ENCODE measurements at regions not wholly inside any gene's neighbourhood (a gene's known extent, or its start where the extent isn't known, plus 50 kb on each side); places are given as distances from the start of the nearest gene placed in this dataset.

- no peak overlapping the region for H3K4me3 ChIP-seq (ENCODE audit: low read depth, low read length)
- TF ChIP-seq, protein P1, sequence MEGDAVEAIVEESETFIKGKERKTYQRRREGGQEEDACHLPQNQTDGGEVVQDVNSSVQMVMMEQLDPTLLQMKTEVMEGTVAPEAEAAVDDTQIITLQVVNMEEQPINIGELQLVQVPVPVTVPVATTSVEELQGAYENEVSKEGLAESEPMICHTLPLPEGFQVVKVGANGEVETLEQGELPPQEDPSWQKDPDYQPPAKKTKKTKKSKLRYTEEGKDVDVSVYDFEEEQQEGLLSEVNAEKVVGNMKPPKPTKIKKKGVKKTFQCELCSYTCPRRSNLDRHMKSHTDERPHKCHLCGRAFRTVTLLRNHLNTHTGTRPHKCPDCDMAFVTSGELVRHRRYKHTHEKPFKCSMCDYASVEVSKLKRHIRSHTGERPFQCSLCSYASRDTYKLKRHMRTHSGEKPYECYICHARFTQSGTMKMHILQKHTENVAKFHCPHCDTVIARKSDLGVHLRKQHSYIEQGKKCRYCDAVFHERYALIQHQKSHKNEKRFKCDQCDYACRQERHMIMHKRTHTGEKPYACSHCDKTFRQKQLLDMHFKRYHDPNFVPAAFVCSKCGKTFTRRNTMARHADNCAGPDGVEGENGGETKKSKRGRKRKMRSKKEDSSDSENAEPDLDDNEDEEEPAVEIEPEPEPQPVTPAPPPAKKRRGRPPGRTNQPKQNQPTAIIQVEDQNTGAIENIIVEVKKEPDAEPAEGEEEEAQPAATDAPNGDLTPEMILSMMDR (IDR thresholded peaks at IDR 0.05; ENCODE audit: borderline replicate concordance, insufficient read depth, low read depth, low read length), result no peak
Measured at GRCh38 chr14:66092206-66092605, 394.0 kb upstream of the CCDC196 start.

DNA sequence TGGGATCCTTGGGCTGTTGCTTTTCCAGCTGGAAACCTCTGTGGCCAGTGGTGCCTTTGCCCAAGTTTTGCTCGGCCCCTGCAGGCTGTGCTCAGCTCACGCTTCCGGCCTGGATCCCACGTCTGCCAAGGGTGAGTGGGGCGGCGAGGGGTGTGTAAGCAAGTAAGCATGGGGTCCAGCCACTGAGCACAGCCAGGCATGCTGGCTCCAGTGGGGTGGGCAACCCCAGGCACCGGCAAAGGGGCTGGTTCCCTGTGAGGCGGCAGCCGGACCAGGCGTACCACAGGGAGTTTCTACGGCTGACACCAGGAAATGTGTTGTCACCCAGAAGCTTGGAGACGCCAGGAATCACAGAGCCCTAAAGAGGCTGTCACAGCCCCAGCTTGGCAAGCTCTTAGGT lies 393.4 kb upstream of the CCDC196 start:
- H3K4me3 ChIP-seq (ENCODE audit: low read depth, low read length), result no peak overlapping the region
- TF ChIP-seq, protein P1 (IDR thresholded peaks at IDR 0.05; ENCODE audit: borderline replicate concordance, insufficient read depth, low read depth, low read length), result no peak

DNA sequence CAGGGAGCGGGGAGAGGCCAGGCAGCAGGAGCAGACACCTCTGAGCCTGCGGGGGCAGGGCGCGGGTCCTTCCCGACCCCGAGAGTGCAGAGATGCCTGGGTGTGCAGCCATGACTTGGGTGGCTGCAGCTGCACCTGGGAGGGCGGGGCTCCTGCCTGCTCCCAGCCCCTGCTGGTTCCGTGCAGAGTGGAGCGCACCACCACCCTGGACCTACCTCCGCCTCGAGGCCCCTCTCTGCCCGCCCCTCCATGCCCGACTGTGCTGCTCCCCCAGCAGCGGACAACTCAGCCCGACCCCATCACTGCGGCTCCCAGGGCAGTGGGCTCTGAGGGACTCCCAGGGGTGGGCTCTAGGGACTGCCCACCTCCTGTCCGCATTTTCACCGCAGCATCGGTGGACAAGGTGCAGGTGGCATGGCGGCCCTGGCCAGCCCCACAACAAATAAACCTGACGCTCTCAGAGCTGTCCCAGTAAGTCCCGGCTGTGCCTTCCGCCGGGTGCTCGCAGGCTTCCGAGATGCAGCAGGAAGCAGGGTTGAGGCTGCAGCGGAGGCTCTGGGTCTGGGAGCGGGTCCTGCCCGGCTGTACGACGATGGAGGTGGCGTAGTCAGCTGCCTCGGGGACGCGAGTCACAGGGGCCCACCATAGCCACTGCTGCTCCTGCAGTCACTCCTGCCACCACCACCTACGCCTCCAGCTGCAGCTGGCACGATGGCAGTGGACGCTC lies 392.0 kb upstream of the CCDC196 start:
- no peak overlapping the region for H3K4me3 ChIP-seq (ENCODE audit: low read depth, low read length)
- TF ChIP-seq, protein P1 (IDR thresholded peaks at IDR 0.05; ENCODE audit: borderline replicate concordance, insufficient read depth, low read depth, low read length), result no peak

DNA sequence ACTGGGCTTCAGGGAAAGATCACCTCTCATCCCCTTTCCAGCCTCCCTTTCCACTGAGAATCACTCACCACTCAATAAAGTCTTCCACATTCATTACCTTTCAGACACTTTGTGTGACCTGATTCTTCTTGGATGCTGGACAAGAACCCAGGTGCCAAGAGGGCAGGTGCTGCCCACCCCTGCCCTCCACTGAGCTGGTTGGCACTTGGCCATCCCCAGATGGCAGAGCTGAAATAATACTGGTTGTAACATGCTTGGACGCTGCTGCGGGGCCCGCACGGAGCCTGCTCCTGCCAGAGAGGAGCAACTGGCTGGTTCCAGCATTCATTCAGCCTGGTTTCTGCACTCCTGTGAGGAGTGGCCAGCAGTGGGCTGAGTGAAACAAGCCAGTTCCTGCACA lies 386.7 kb upstream of the CCDC196 start:
- no peak overlapping the region for H3K4me3 ChIP-seq (ENCODE audit: low read depth, low read length)
- TF ChIP-seq, protein P1 (IDR thresholded peaks at IDR 0.05; ENCODE audit: borderline replicate concordance, insufficient read depth, low read depth, low read length), result no peak

DNA sequence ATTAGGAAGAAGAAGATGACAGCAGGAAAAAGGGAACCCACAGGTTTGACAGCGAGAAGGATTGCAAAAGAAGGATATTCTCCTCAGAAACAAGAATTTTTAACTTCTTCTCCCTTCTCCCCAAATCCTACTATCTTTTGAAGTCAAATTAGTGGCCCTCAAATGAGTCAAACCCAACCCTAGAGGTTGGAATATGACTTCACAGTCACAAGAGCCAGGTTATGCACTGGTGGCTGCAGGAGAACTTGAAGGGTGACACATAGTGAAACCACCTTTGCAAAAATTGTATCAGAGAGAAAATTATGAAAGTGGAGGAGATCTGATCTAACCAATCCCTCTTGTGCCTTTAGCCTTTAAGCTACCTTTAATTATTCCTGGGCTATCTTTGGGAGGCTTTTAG lies 386.2 kb upstream of the CCDC196 start:
- no peak overlapping the region for H3K4me3 ChIP-seq (ENCODE audit: low read depth, low read length)
- TF ChIP-seq, protein P1 (IDR thresholded peaks at IDR 0.05; ENCODE audit: borderline replicate concordance, insufficient read depth, low read depth, low read length), result no peak

DNA sequence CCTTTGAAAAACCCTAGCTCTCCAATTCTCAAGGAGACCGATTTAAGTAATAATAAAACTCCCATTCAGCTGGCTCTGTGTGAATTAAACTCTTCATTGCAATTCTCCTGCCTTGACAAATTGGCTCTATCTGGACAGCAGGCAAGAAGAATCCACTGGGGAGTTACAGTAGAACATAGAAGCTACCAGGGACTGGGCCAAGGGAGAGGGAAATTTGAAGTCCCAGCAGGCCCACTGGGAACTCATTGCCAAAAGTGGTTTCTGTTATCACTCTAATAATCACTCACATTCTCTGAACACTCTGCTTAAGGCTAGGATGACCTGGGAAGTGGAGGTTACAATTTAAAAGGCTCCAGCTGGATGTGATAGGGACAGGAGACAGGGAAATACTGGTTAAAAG lies 384.5 kb upstream of the CCDC196 start:
- TF ChIP-seq, protein P1 (IDR thresholded peaks at IDR 0.05; ENCODE audit: borderline replicate concordance, insufficient read depth, low read depth, low read length), result no peak
- H3K4me3 ChIP-seq (ENCODE audit: low read depth, low read length), result no peak overlapping the region

- H3K4me3 ChIP-seq (ENCODE audit: low read depth, low read length), result no peak overlapping the region
- TF ChIP-seq, protein P1 (IDR thresholded peaks at IDR 0.05; ENCODE audit: borderline replicate concordance, insufficient read depth, low read depth, low read length), result no peak
Measured at GRCh38 chr14:66104486-66104885, 381.7 kb upstream of the CCDC196 start.

Measured in GM12875 (cell line).